SK-N-SH (cell line): ENCODE measurements at regions not wholly inside any gene's neighbourhood (a gene's known extent, or its start where the extent isn't known, plus 50 kb on each side); places are given as distances from the start of the nearest gene placed in this dataset.

Source experiments
- CTCF ChIA-PET: fragments of 300-600, 350-600 bp; formaldehyde crosslinking; extraction: SDS; loops from one replicate; lab custom pipeline; 2021; lab: Yijun Ruan, JAX
- POLR2A ChIA-PET: fragments of 350-600 bp; sonication (Branson Sonifier 250); formaldehyde crosslinking; extraction: SDS; loops from one replicate; lab custom pipeline; 2020; ENCODE audit warnings: antibody characterized with exemption, inconsistent platforms; lab: Yijun Ruan, JAX
- DNase-seq: peaks from one replicate; pipeline ENCODE4 v3.0.0; 2012
- H2AFZ ChIP-seq: fragments of 200-600 bp; sonication (generic); 2 replicates; pipeline ENCODE4 v1.8.1; 2016; ENCODE audit warnings: antibody characterized with exemption, mild to moderate bottlenecking, low read depth
- H3F3A ChIP-seq: fragments of 200-600 bp; sonication (generic); replicated peaks from 2 replicates; pipeline ENCODE3; 2016; ENCODE audit warnings: antibody characterized with exemption, mild to moderate bottlenecking; ENCODE audit not compliant: insufficient read depth
- H3K27ac ChIP-seq, 2 experiments: fragments of 200-500 bp in 1 of 2; fragments of 200-600 bp in 1 of 2; sonication (Bioruptor generic) in 1 of 2; sonication (generic), shearing (Covaris generic) in 1 of 2; 2 replicates each; pipeline versions ENCODE4 v1.5.1 to v1.6.1; 2014 to 2016; ENCODE audit warnings: low read depth in 2 of 2, inconsistent platforms in 1 of 2, low read length in 1 of 2, mild to moderate bottlenecking in 1 of 2, mixed read lengths in 1 of 2
- H3K27me3 ChIP-seq: fragments of 200-600 bp; sonication (generic), shearing (Covaris generic); 2 replicates; pipeline ENCODE4 v1.6.1; 2016; ENCODE audit warnings: mixed run types; ENCODE audit not compliant: insufficient read depth
- H3K36me3 ChIP-seq, 2 experiments: fragments of 200-500 bp in 1 of 2; fragments of 200-600 bp in 1 of 2; sonication (Bioruptor generic) in 1 of 2; sonication (generic) in 1 of 2; replicated peaks in 1 of 2; 2 replicates each; pipeline versions ENCODE3 to v1.5.1; 2014 to 2016; ENCODE audit warnings: low read length in 1 of 2, mild to moderate bottlenecking in 1 of 2; ENCODE audit not compliant: insufficient read depth in 2 of 2, control insufficient read depth in 1 of 2
- H3K4me1 ChIP-seq, 2 experiments: fragments of 200-500 bp in 1 of 2; fragments of 200-600 bp in 1 of 2; sonication (Bioruptor generic) in 1 of 2; sonication (generic), shearing (Covaris generic) in 1 of 2; 2 replicates each; pipeline versions ENCODE4 v1.5.1 to v1.6.1; 2014 to 2016; ENCODE audit warnings: low read depth in 1 of 2, low read length in 1 of 2, mixed run types in 1 of 2; ENCODE audit not compliant: insufficient read depth in 2 of 2, control insufficient read depth in 1 of 2
- H3K4me2 ChIP-seq: fragments of 200-600 bp; sonication (generic), shearing (Covaris generic); 2 replicates; pipeline ENCODE4 v1.6.1; 2017; ENCODE audit warnings: mixed run types
- H3K4me3 ChIP-seq, 2 experiments: fragments of 200-500 bp in 1 of 2; fragments of 200-600 bp in 1 of 2; sonication (Bioruptor generic) in 1 of 2; sonication (generic), shearing (Covaris generic) in 1 of 2; 2 replicates each; pipeline versions ENCODE4 v1.5.1 to v1.8.1; 2014 to 2016; ENCODE audit warnings: low read depth in 2 of 2, inconsistent platforms in 1 of 2, low read length in 1 of 2, mild to moderate bottlenecking in 1 of 2, mixed read lengths in 1 of 2, moderate library complexity in 1 of 2
- H3K79me2 ChIP-seq: fragments of 200-600 bp; sonication (generic); 2 replicates; pipeline ENCODE4 v1.8.1; 2017; ENCODE audit warnings: mild to moderate bottlenecking; ENCODE audit not compliant: insufficient read depth
- H3K9ac ChIP-seq: fragments of 200-600 bp; sonication (generic); 2 replicates; pipeline ENCODE4 v1.6.1; 2017; ENCODE audit warnings: mixed run types
- H3K9me2 ChIP-seq: fragments of 200-600 bp; sonication (generic); 2 replicates; pipeline ENCODE4 v1.6.1; 2017; ENCODE audit warnings: mixed run types
- H3K9me3 ChIP-seq: fragments of 200-600 bp; sonication (generic); 2 replicates; pipeline ENCODE4 v1.6.1; 2017; ENCODE audit warnings: mixed run types, mild to moderate bottlenecking, moderate library complexity
- H4K20me1 ChIP-seq: fragments of 200-600 bp; sonication (generic); 2 replicates; pipeline ENCODE4 v1.6.1; 2017; ENCODE audit warnings: mild to moderate bottlenecking, mixed run types; ENCODE audit not compliant: insufficient read depth
- EP300 ChIP-seq, 2 experiments: IDR thresholded peaks; 2 replicates each; pipeline versions ENCODE4 v1.4.0 to v1.6.1; 2012; ENCODE audit warnings: borderline replicate concordance in 1 of 2, low read depth in 1 of 2, low read length in 1 of 2
- EZH2phosphoT487 ChIP-seq: fragments of 200-600 bp; sonication (generic); IDR thresholded peaks from 2 replicates; pipeline ENCODE4 v1.6.1; 2017; ENCODE audit warnings: low read depth, mixed run types, mild to moderate bottlenecking, antibody characterized with exemption, moderate library complexity, borderline replicate concordance
- FOSL2 ChIP-seq: IDR thresholded peaks from 2 replicates; pipeline ENCODE4 v1.4.0; 2012; ENCODE audit warnings: low read depth, mild to moderate bottlenecking, moderate library complexity, borderline replicate concordance
- FOXM1 ChIP-seq: IDR thresholded peaks from 2 replicates; pipeline ENCODE4 v1.4.0; 2012; ENCODE audit warnings: low read depth, mild to moderate bottlenecking
- MXI1 ChIP-seq: IDR thresholded peaks from 2 replicates; pipeline ENCODE4 v1.6.1; 2012; ENCODE audit warnings: mild to moderate bottlenecking, low read depth, low read length, improper control_type of control experiment
- NRF1 ChIP-seq: IDR thresholded peaks from 2 replicates; pipeline ENCODE4 v1.6.1; 2012; ENCODE audit warnings: low read depth, mild to moderate bottlenecking, low read length
- RFX5 ChIP-seq: IDR thresholded peaks from 2 replicates; pipeline ENCODE4 v1.6.1; 2012; ENCODE audit warnings: mild to moderate bottlenecking, improper control_type of control experiment, low read length
- RXRA ChIP-seq: IDR thresholded peaks from 2 replicates; pipeline ENCODE4 v1.4.0; 2012; ENCODE audit warnings: low read depth, mild to moderate bottlenecking, borderline replicate concordance
- TAF1 ChIP-seq: IDR thresholded peaks from 2 replicates; pipeline ENCODE4 v1.6.1; 2012; ENCODE audit warnings: low read depth, mild to moderate bottlenecking, low read length, moderate library complexity, borderline replicate concordance
- TCF12 ChIP-seq: IDR thresholded peaks from 2 replicates; pipeline ENCODE4 v1.4.0; 2012
- YY1 ChIP-seq: IDR thresholded peaks from 2 replicates; pipeline ENCODE4 v1.4.0; 2012; ENCODE audit warnings: low read depth, mild to moderate bottlenecking
- WGBS: methylation state at CpG from one replicate; pipeline ENCODE4 v1.1.6; 2017; ENCODE audit warnings: low lambda C conversion rate; 5-methylcytosine and 5-hydroxymethylcytosine counted together
- TF ChIP-seq, protein P1 (sequence below): IDR thresholded peaks from 2 replicates; pipeline ENCODE4 v1.6.1; 2012; ENCODE audit warnings: mild to moderate bottlenecking, low read depth, low read length, moderate library complexity
- TF ChIP-seq, protein P2 (sequence below): IDR thresholded peaks from 2 replicates; pipeline ENCODE4 v1.4.0; 2012; ENCODE audit warnings: low read depth, borderline replicate concordance
- TF ChIP-seq, protein P3 (sequence below): fragments of 200-600 bp; sonication (generic); IDR thresholded peaks from 2 replicates; pipeline ENCODE4 v1.6.1; 2017; ENCODE audit warnings: antibody characterized with exemption, mild to moderate bottlenecking, moderate library complexity
- TF ChIP-seq, protein P4 (sequence below): fragments of 150-350 bp; IDR thresholded peaks from 2 replicates; pipeline ENCODE4 v1.6.1; 2017; ENCODE audit warnings: antibody characterized with exemption, low read length, low read depth, borderline replicate concordance

DNA sequence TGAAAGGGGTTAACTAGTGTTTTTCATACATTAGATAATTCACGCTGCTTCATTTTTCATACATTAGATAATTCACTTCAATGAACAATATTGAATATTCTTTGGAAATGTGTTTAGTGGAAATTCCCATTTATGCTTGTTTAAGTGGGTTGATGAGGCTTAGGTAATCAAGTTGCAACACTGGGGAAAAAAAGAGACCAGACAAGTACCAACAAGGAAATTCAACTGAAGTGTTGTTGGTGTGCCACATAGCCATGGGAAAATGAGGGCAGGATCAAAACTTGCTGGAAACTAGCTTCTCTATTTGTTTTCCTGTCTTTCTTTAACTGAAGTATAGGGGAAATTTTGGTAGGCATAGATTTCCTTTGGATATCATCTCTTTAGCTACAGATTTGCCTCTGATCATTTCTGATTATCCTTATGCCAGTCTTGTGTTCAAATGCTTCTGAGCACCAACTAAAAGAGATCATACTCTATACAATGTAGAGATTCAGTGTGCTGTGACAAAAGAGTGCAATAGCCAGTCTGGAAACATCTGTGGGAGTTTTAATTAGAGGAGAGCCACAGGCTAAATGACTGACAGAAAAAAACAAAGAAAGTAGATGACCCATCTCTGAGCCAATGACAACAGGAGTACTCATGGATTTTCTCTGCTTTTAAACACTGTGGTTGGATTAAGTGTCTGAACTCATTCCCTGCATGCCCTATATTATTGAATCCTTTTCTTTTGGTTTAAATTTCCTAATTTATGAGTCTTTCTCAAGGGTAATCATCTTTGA lies 67.6 kb upstream of the CTSC start:
- no peak overlapping the region; a peak in 1 of 4 replicates for H3K4me3 ChIP-seq
- H3F3A ChIP-seq = peaks cover 8% of the 10 kb centered on the region
- no peaks in the 10 kb centered on the region for H4K20me1 ChIP-seq
- peak overlapping the region in 1 of 2 experiments; percentile 36; a peak in 2 of 4 replicates for H3K27ac ChIP-seq
- no peaks in the 10 kb centered on the region for H3K36me3 ChIP-seq
- peak overlapping the region; percentile 48; the same call in 1 of the 2 replicates for H2AFZ ChIP-seq
- DNase-seq = no peak
- no peaks in the 10 kb centered on the region for H3K9me2 ChIP-seq
- TF ChIP-seq, protein P1, sequence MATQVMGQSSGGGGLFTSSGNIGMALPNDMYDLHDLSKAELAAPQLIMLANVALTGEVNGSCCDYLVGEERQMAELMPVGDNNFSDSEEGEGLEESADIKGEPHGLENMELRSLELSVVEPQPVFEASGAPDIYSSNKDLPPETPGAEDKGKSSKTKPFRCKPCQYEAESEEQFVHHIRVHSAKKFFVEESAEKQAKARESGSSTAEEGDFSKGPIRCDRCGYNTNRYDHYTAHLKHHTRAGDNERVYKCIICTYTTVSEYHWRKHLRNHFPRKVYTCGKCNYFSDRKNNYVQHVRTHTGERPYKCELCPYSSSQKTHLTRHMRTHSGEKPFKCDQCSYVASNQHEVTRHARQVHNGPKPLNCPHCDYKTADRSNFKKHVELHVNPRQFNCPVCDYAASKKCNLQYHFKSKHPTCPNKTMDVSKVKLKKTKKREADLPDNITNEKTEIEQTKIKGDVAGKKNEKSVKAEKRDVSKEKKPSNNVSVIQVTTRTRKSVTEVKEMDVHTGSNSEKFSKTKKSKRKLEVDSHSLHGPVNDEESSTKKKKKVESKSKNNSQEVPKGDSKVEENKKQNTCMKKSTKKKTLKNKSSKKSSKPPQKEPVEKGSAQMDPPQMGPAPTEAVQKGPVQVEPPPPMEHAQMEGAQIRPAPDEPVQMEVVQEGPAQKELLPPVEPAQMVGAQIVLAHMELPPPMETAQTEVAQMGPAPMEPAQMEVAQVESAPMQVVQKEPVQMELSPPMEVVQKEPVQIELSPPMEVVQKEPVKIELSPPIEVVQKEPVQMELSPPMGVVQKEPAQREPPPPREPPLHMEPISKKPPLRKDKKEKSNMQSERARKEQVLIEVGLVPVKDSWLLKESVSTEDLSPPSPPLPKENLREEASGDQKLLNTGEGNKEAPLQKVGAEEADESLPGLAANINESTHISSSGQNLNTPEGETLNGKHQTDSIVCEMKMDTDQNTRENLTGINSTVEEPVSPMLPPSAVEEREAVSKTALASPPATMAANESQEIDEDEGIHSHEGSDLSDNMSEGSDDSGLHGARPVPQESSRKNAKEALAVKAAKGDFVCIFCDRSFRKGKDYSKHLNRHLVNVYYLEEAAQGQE = no peak
- TF ChIP-seq, protein P2, sequence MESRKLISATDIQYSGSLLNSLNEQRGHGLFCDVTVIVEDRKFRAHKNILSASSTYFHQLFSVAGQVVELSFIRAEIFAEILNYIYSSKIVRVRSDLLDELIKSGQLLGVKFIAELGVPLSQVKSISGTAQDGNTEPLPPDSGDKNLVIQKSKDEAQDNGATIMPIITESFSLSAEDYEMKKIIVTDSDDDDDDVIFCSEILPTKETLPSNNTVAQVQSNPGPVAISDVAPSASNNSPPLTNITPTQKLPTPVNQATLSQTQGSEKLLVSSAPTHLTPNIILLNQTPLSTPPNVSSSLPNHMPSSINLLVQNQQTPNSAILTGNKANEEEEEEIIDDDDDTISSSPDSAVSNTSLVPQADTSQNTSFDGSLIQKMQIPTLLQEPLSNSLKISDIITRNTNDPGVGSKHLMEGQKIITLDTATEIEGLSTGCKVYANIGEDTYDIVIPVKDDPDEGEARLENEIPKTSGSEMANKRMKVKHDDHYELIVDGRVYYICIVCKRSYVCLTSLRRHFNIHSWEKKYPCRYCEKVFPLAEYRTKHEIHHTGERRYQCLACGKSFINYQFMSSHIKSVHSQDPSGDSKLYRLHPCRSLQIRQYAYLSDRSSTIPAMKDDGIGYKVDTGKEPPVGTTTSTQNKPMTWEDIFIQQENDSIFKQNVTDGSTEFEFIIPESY = no peak
- no peak for TF ChIP-seq RFX5
- TF ChIP-seq EP300 (IDR thresholded peaks at IDR 0.05; ENCODE audit: borderline replicate concordance in 1 of 2, low read depth in 1 of 2, low read length in 1 of 2) = no peak
- TF ChIP-seq MXI1 = no peak
- TF ChIP-seq NRF1 = no peak
- no peak for TF ChIP-seq TCF12
- TF ChIP-seq, protein P3, sequence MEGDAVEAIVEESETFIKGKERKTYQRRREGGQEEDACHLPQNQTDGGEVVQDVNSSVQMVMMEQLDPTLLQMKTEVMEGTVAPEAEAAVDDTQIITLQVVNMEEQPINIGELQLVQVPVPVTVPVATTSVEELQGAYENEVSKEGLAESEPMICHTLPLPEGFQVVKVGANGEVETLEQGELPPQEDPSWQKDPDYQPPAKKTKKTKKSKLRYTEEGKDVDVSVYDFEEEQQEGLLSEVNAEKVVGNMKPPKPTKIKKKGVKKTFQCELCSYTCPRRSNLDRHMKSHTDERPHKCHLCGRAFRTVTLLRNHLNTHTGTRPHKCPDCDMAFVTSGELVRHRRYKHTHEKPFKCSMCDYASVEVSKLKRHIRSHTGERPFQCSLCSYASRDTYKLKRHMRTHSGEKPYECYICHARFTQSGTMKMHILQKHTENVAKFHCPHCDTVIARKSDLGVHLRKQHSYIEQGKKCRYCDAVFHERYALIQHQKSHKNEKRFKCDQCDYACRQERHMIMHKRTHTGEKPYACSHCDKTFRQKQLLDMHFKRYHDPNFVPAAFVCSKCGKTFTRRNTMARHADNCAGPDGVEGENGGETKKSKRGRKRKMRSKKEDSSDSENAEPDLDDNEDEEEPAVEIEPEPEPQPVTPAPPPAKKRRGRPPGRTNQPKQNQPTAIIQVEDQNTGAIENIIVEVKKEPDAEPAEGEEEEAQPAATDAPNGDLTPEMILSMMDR = no peak
- no peak for TF ChIP-seq EZH2phosphoT487
- no peak for TF ChIP-seq FOSL2
- TF ChIP-seq RXRA = no peak
- TF ChIP-seq, protein P4, sequence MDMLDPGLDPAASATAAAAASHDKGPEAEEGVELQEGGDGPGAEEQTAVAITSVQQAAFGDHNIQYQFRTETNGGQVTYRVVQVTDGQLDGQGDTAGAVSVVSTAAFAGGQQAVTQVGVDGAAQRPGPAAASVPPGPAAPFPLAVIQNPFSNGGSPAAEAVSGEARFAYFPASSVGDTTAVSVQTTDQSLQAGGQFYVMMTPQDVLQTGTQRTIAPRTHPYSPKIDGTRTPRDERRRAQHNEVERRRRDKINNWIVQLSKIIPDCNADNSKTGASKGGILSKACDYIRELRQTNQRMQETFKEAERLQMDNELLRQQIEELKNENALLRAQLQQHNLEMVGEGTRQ = no peak
- TF ChIP-seq YY1 = no peak
- TF ChIP-seq FOXM1 = no peak
- TF ChIP-seq TAF1 = no peak
- TF ChIP-seq, all 33 proteins: peak for 0
- ChIA-PET POLR2A (no interaction called here), CTCF (interaction anchor here (0.9 kb wide), 1 partner anchor 155 kb away, joined by 3 read pairs; no protein-coding TSS in a partner anchor)
- H3K4me2 ChIP-seq = peak overlapping the region; percentile 30
- no peaks in the 10 kb centered on the region for H3K9me3 ChIP-seq
- H3K4me1 ChIP-seq = peaks cover 0 to 4% of the 10 kb centered on the region in 2 experiments; a peak in 2 of 4 replicates
- no peaks in the 10 kb centered on the region for H3K79me2 ChIP-seq
- no peaks in the 10 kb centered on the region for H3K27me3 ChIP-seq
- WGBS = 61% methylated on average over 1 of the region's 1 CpG
- peak overlapping the region; percentile 11; the same call in 1 of the 2 replicates for H3K9ac ChIP-seq
